ENCODE measurements at regions not wholly inside any gene's neighbourhood (a gene's known extent, or its start where the extent isn't known, plus 50 kb on each side); places are given as distances from the start of the nearest gene placed in this dataset.

GRCh38 chr2:66901344-66901743 lies 466.4 kb downstream of the MEIS1 start:
- no peak overlapping the region for H4K8ac ChIP-seq (replicated peaks; ENCODE audit: insufficient read length, low read depth, low read length)
- H4K5ac ChIP-seq (ENCODE audit: insufficient read length, low read depth, low read length): no peak overlapping the region
- no peak overlapping the region for H3K4ac ChIP-seq (ENCODE audit: low read depth, low read length)
- no peak for DNase-seq
- H3K4me2 ChIP-seq (ENCODE audit: insufficient read depth, insufficient read length, low read length): no peak overlapping the region
- no peak overlapping the region for H3K27ac ChIP-seq (ENCODE audit: insufficient read length, low read depth, low read length)
- no peak overlapping the region for H3K14ac ChIP-seq (ENCODE audit: insufficient read depth, low read length)
- no CpG with 5 or more reads among the region's 3 CpGs for WGBS (ENCODE audit: extremely low coverage, insufficient read length, low lambda C conversion rate)
- H2BK5ac ChIP-seq (ENCODE audit: insufficient read length, low read length): no peak overlapping the region
- H3K79me1 ChIP-seq (ENCODE audit: insufficient read depth, low read depth, low read length, poor library complexity, severe bottlenecking): no peaks in the 10 kb centered on the region
- H3K9ac ChIP-seq (ENCODE audit: extremely low read depth, insufficient read length, low read length): no peak overlapping the region
- H3T11ph ChIP-seq (ENCODE audit: low read length): no peak overlapping the region
- H2BK12ac ChIP-seq (ENCODE audit: insufficient read length, low read depth, low read length): no peak overlapping the region
- H3K27me3 Mint-ChIP-seq (ENCODE audit: low read depth): peaks cover 2% of the 10 kb centered on the region; the same call in 1 of the 2 replicates
- no peak overlapping the region for H2BK20ac ChIP-seq (ENCODE audit: low read depth, low read length, poor library complexity, severe bottlenecking)
- TF ChIP-seq CTCF (conservative IDR thresholded peaks at IDR 0.05): no peak
- H4K20me1 ChIP-seq (ENCODE audit: control insufficient read depth, insufficient read depth, insufficient read length): no peaks in the 10 kb centered on the region
- H3K4me1 ChIP-seq (ENCODE audit: insufficient read depth, low read length): peaks cover 3% of the 10 kb centered on the region; the same call in 1 of the 2 replicates
- no peak overlapping the region for H2BK15ac ChIP-seq (ENCODE audit: low read depth, low read length)
- no peaks in the 10 kb centered on the region for H3K9me3 ChIP-seq (ENCODE audit: control insufficient read depth, low read depth, low read length)
- H3K23ac ChIP-seq (ENCODE audit: insufficient read length, low read depth, low read length): no peak overlapping the region
- no peak overlapping the region for H3K18ac ChIP-seq (ENCODE audit: insufficient read length, low read depth, low read length)
- no peak overlapping the region for H3K4me3 Mint-ChIP-seq
- H3K56ac ChIP-seq (ENCODE audit: insufficient read length, low read depth, low read length): no peak overlapping the region
- no peaks in the 10 kb centered on the region for H3K27me3 ChIP-seq (ENCODE audit: insufficient read depth, low read length)
- H3K4me1 Mint-ChIP-seq: peaks cover 16 to 18% of the 10 kb centered on the region in 2 experiments
- H2BK120ac ChIP-seq (ENCODE audit: low read depth, low read length, poor library complexity, severe bottlenecking): no peak overlapping the region
- H3K79me2 ChIP-seq (ENCODE audit: insufficient read depth, low read length): no peaks in the 10 kb centered on the region
- no peak overlapping the region for H2AK5ac ChIP-seq (ENCODE audit: insufficient read length, low read length)
- no peak overlapping the region for H4K91ac ChIP-seq (ENCODE audit: insufficient read length, low read depth, low read length)
- H3K27ac Mint-ChIP-seq: no peak overlapping the region
- no peaks in the 10 kb centered on the region for H3K23me2 ChIP-seq (ENCODE audit: insufficient read length, low read depth, low read length, poor library complexity, severe bottlenecking)
- no peaks in the 10 kb centered on the region for H3K9me3 Mint-ChIP-seq
- H3K36me3 Mint-ChIP-seq (ENCODE audit: insufficient read depth in 1 of 3, low read depth in 3 of 3): no peaks in the 10 kb centered on the region
- no peak overlapping the region for H2AFZ ChIP-seq (ENCODE audit: low read length)

All from H9 (cell line).